HG03354 (cell line): ENCODE measurements at regions not wholly inside any gene's neighbourhood (a gene's known extent, or its start where the extent isn't known, plus 50 kb on each side); places are given as distances from the start of the nearest gene placed in this dataset.

Source experiments
- ATAC-seq: cut with Tn5 transposase; IDR thresholded peaks from one replicate; pipeline ENCODE4 v1.9.1; 2021; ENCODE audit warnings: mild to moderate bottlenecking; ENCODE audit not compliant: unreplicated experiment, poor library complexity, severe bottlenecking

DNA sequence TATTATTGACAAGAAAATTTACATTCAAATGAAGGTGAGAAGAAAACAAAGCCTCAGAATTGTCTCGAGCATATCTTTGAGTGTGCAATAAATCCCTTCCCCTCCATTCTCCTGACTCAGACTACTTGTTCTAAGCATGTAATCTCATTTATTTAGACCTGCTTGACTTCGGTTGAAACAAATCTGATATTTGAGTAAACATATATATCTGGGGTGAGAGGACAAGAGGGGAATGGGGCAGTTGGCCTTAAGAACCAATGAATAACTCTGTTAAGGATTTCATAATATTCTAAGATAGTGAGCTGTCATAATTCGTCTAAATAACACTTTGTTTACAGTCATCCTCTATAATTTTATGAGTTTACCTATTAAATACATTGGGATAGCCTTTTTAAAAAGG lies 142.7 kb downstream of the SIPA1L2 start:
- ATAC-seq, result no peak

DNA sequence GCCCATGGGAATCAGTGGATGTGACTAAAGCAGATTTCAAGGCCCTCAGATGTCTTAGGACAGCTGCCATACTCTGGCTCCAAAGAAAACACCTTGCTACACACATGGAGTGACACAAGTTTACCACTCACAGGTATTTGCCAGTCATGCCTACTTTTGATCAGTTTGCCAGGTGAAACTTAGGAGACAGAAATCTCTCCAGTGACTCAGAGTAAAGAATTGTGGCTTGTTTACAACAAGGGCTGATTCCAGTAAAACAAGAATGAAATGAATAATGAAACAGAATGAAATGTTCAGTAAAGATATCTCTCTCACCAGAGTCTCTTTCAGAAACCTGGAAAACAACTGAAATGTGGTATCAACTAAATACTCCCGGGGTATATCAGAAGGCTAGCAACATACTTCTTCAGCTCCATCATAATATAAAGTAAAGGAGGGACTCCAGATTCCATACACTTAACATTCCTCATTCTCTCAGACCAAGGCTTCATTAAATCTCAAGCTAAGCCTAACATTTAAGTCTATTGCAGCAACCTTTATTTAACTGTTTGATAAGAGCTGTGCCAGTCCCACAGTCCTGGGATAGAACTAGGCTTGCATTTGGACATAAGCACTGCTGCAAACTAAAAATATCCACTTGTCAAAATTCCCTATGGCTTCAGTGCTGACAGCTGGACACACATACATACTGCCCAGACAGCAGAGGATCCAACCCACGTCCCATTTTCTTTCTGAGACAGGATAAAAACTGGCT lies 143.3 kb downstream of the SIPA1L2 start:
- ATAC-seq, result no peak

GRCh38 chr1:232486006-232486405 lies 143.9 kb downstream of the SIPA1L2 start:
- ATAC-seq, result no peak

- ATAC-seq, result no peak
Measured at GRCh38 chr1:232484856-232485255, 145.1 kb downstream of the SIPA1L2 start.

DNA sequence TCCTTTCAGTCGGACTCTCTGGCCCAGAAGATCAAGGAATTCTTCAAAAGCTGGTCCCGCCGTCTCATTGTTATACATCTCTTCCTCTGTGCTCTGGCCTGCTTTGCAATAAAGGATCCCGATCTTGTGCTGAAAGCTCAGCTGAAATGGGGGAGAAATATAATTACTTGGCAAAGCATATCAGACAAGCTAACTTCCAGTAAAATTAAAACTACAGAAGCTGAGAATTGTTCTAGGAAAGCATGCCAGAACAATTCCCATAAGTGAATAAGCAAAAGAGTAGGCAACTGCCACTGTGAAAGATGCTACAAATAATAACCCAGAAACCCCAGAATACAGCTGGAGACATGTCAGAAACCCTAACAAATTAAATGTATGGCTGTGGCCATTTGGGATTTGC lies 146.1 kb downstream of the SIPA1L2 start:
- ATAC-seq, result no peak

DNA sequence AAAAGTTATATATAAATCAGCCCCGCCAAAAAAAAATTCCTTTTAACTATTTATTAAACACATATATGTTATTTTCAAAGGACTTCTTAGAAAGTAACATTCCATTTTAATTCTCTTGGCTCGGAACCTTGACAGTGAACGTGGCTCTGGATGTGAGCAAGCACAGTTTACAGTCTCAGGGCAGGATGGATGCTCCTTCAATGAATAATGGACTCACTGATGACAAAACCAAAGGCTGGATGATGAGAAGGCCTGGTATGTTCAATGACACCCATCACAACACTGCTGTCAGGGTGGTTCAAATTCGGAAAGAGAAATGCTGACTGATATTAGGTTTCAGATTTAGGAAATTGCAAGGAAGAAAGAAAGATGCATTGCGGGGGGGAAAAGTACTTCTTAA lies 148.8 kb downstream of the SIPA1L2 start:
- no peak for ATAC-seq

DNA sequence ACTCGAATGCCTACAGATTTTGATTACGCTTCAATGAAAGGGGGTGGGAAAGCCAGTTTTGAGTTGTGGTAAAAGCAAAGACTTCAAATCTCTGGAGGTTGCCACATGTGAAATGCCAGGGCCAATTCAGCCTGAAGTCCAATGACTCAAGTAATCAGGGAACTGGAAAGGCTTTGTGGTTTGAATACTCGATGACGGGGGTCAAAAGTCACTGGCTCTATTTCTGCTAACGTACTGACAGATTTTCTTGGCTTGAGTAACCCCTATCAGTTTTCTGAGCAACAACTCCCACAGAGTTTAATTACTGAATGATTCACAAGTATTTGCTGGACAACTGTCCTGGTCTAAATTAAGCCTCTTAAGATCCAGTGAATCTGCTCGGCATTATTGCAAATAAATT lies 152.2 kb downstream of the SIPA1L2 start:
- ATAC-seq, result no peak

- no peak for ATAC-seq
Measured at GRCh38 chr1:232476538-232476950, 153.4 kb downstream of the SIPA1L2 start.

DNA sequence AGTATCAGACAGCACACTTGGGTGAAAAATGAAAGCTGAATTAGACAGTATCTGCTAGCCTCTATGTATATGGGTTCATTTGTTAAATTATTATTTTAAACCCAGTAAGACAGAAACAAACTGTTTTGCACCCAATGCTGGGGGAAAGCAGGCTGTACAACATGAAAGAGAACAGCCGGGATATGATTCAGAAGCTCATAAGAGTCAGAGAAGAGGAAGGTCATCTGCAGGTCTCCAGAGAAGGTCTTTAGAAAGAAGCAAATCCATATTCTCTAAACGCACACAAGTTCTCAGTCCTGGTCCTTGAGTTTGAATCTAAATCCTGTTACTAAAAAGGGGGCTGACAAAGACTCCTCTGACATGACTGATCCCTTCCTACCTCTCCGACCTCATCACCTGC lies 155.1 kb downstream of the SIPA1L2 start:
- no peak for ATAC-seq

- no peak for ATAC-seq
Measured at GRCh38 chr1:232473900-232474299, 156.0 kb downstream of the SIPA1L2 start.

- no peak for ATAC-seq
Measured at GRCh38 chr1:232473324-232473723, 156.6 kb downstream of the SIPA1L2 start.

GRCh38 chr1:232472485-232473041 lies 157.4 kb downstream of the SIPA1L2 start:
- no peak for ATAC-seq

DNA sequence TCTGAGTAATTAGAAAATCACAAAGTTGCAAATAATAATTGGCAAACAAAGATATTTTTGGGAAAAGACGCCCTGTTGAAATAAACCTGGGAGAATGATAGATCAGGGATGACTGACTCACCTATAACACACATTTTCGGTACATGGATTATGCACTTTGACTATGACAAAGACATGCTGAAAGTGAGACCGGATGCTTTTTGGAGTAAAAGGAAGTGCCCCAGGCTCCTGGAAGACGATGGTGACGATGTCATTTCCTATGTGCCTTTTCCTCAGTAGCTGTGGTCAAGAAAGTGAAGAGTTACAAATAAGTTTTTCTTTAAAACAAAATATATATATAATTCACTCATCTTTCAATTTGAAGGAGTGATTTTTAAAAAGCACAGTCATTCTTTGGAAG lies 158.7 kb downstream of the SIPA1L2 start:
- ATAC-seq, result no peak

DNA sequence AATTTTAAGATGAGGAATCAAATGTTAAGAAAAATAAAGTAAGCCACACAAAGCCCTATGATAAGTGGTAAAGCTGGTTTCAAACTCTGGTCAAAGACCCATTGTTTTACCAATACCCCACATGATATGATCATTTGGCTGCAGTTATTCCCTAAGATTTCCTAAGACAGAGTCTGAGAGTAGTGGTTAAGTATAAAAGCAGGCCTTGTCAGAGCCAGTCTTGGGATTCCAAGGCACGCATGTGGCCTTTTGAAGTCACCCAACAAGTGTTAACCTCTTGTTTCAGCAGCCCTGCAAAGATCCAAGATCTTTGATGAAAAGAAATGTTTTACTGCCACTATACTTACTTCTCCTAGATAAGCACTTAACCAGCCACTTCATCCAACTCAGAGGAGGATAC lies 159.2 kb downstream of the SIPA1L2 start:
- no peak for ATAC-seq

DNA sequence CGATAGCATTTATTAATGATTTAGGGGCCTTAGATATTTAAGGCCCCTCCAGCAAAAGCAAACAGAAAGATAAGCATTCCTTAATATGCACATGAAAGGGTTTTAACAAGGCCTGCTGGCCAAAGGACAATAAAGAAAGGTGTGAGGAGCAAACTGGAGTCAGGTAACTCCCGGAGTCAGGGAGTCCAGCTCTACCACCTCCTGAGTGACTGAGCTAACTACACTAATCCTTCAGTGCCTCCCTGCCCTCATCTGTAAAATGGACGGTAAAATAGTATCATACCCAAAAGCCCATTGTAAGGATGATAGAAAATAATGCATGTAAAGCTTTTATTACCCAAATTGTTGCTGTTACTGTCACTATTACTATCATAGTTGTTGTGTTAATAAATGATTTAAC lies 161.7 kb downstream of the SIPA1L2 start:
- ATAC-seq, result no peak

DNA sequence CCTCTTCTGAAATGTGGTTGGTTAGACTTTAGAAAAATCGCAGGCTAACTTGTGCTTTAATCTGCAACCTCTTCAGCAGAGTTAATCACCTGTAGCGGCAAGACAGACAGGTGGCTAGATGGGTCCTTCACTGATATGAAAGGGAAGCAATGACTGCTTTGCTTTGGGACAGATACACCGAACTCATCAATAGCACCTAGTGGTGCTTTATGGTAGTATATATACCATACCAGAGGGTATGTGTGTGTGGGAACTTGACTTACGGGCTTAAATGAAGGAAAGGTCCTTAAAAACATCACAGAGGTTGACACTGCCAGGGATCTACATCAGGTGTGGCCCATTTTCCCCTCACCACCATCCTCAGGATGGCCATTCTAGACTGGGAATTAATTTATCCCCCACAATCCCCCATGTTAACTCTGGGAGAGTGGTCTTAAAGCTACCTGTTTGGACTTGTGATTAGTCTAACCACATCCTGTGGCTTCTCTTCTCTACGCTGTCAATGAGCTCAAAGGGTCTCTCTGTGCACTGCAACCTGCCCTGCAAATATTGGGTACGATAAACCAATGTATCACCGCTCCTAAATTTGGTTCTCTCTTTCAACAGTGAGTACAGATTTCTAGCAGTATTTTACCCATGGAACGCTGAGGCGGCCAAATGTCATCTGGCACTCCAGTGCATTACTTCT lies 162.7 kb downstream of the SIPA1L2 start:
- no peak for ATAC-seq

- ATAC-seq, result no peak
Measured at GRCh38 chr1:232464325-232464724, 165.6 kb downstream of the SIPA1L2 start.

GRCh38 chr1:232463225-232463624 lies 166.7 kb downstream of the SIPA1L2 start:
- no peak for ATAC-seq

GRCh38 chr1:232462213-232462612 lies 167.7 kb downstream of the SIPA1L2 start:
- no peak for ATAC-seq

DNA sequence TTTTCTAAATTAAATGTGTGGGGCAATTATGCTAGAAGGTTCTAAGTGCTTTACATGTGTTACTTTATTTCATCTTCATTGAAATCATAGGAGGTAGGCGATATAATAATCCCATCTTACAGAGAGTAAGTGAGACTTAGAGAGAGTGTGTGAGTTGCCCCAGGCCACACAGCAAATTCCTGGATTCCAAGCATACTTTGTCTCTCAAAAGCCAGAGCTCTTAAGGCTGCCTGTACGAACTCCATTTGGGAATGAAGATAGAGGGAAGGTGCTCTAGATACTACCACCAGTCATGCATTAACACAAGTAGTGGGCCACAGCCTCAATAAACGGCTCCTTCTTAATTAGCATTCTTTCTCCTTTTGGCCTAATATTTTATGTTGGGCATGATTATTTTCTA lies 170.1 kb downstream of the SIPA1L2 start:
- no peak for ATAC-seq

GRCh38 chr1:232459087-232459486 lies 170.8 kb downstream of the SIPA1L2 start:
- no peak for ATAC-seq
